ENCODE measurements at regions not wholly inside any gene's neighbourhood (a gene's known extent, or its start where the extent isn't known, plus 50 kb on each side); places are given as distances from the start of the nearest gene placed in this dataset.

DNA sequence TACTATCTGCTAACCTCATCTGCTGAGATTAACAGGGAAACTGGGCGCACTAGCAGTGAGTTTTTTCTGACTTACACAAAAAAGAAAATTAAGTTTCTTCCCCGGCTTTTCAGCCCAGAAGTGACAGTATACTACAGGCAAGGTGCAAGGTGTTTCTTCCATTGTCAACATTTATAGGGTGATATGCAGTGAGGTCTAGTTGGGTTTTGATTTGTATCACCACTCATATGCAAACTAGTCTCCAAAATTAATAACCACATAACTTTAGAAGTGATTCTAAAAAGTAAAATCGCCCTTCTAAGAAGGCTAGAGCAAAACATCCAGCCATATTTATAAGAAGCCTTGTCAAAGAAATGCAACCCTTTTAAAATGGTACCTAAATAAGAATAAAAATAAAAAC, 640.1 kb downstream of the ARAP2 start:
- no peak for DNase-seq (ENCODE audit: low spot score)
- TF ChIP-seq CTCF (IDR thresholded peaks at IDR 0.05) = no peak
- no peak overlapping the region for H3K4me3 ChIP-seq
- no peak overlapping the region for H3K27ac ChIP-seq

DNA sequence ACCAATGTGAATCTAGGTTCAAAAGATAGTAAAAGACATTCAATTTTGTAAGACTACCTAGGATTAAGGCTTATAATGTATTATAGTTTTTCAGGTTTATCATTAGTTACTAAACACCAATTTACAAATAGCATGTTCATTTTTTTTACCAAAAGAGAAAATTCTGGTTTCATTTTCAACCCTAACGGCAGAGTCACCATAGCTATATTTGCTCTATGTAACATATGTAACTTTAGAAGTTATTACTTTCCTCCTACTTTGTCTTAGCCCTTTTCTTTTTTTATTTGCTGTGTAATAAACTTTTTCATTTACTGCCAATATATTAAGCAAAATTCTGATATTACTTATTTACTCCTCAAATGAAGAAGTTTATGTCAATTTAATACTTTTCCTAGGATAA, 639.6 kb downstream of the ARAP2 start:
- no peak for TF ChIP-seq CTCF (IDR thresholded peaks at IDR 0.05)
- no peak for DNase-seq (ENCODE audit: low spot score)
- no peak overlapping the region for H3K27ac ChIP-seq

DNA sequence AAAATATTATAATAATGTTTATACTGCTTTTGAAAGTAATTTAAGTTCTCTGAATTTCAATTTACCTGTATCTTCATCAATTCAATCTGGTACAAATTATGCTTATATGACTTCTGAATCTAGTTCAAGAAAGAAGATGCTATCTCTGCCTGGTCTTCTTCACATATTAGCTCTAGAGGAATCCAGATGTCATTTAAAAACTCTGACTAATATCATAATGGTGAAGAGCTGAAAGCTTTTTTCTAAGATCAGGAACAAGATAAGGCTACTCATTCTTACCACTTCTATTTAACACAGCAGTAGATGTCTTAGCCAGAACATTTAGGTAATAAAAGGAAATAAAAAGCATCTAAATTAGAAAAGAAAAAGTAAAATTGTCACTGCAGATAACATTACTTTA, 636.1 kb downstream of the ARAP2 start:
- Histone ChIP-seq H3K27ac (no peak overlapping the region), H3K4me3 (no peak overlapping the region)
- DNase-seq (ENCODE audit: low spot score) = no peak
- no peak for TF ChIP-seq CTCF (IDR thresholded peaks at IDR 0.05)

More for the DNA sequence above, 639.6 kb downstream of the ARAP2 start:
- H3K4me3 ChIP-seq = no peak overlapping the region

- H3K27ac ChIP-seq = no peak overlapping the region
- no peak for DNase-seq (ENCODE audit: low spot score)
- TF ChIP-seq CTCF (IDR thresholded peaks at IDR 0.05) = no peak
- H3K4me3 ChIP-seq = no peak overlapping the region
Observed at GRCh38 chr4:35614120-35614519, 630.2 kb downstream of the ARAP2 start.

DNA sequence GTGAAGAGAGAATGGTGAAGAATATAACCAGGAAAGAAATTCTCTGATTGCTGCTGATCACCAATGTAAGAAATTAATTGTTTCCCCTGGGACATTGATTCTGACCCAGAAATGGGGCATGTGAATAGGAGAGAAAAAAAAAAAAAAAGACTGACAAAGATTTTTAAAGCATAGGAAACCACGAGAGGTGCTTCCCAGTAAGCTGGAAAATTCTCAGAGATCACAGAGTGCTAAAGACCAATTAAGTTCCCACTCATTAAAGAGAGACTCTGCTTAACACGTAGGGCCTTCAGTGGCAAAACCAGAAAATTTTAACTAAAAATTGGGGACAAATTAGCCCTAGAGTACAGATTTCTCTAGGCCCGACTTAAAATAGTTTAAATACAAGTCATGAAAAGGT, 604.4 kb downstream of the ARAP2 start:
- no peak overlapping the region for H3K27ac ChIP-seq
- H3K4me3 ChIP-seq = no peak overlapping the region
- no peak for DNase-seq (ENCODE audit: low spot score)
- no peak for TF ChIP-seq CTCF (IDR thresholded peaks at IDR 0.05)

GRCh38 chr4:35643661-35644060, 600.7 kb downstream of the ARAP2 start:
- Histone ChIP-seq H3K27ac (no peak overlapping the region), H3K4me3 (no peak overlapping the region)
- DNase-seq (ENCODE audit: low spot score) = no peak
- no peak for TF ChIP-seq CTCF (IDR thresholded peaks at IDR 0.05)

DNA sequence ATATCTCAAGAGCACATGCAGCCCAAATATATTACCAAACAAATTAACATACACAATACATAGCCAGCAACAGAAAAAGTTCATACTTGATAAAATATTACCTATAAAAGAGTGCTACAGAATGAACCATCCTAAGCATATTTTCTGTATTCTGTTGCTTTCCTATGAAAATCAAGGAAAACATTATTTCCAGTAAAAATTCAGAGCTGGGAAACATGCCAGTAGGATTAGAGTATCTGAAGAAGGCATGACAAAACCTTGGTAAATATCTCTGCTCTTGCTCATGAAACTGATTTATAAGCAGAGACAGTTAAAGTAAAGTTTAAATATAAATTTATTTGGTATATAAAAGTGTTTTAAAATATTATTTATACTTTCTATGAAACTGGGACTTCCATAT, 599.7 kb downstream of the ARAP2 start:
- DNase-seq (ENCODE audit: low spot score) = no peak
- no peak for TF ChIP-seq CTCF (IDR thresholded peaks at IDR 0.05)
- Histone ChIP-seq H3K4me3 (no peak overlapping the region), H3K27ac (no peak overlapping the region)
